Astrocyte (in vitro differentiated cells and primary cell): ENCODE measurements at regions not wholly inside any gene's neighbourhood (a gene's known extent, or its start where the extent isn't known, plus 50 kb on each side); places are given as distances from the start of the nearest gene placed in this dataset.

Experiments
- CTCF ChIP-seq: IDR thresholded peaks from 2 replicates; pipeline ENCODE4 v1.5.1; 2011; ENCODE audit warnings: low read depth, mild to moderate bottlenecking, inconsistent platforms, low read length, moderate library complexity; ENCODE audit not compliant: insufficient read depth
- EZH2 ChIP-seq: IDR thresholded peaks from 2 replicates; pipeline ENCODE4 v1.6.1; 2012; ENCODE audit warnings: mild to moderate bottlenecking, low read length, inconsistent platforms; ENCODE audit not compliant: insufficient read depth

- no peak for TF ChIP-seq EZH2
- no peak for TF ChIP-seq CTCF
Measured at GRCh38 chrX:13149702-13150350, 105.4 kb upstream of the FAM9C start.
